ENCODE measurements at regions not wholly inside any gene's neighbourhood (a gene's known extent, or its start where the extent isn't known, plus 50 kb on each side); places are given as distances from the start of the nearest gene placed in this dataset.

GRCh38 chr15:45970542-45970941, 335.7 kb downstream of the SQOR start:
- Mint-ChIP-seq H3K36me3 (ENCODE audit: insufficient read depth in 1 of 3, low read depth in 3 of 3) (peaks cover 0 to 2% (median 0%) of the 10 kb centered on the region in 3 experiments; a peak in 2 of 7 replicates), H3K27ac (no peak overlapping the region), H3K4me3 (no peak overlapping the region), H3K27me3 (ENCODE audit: low read depth) (no peaks in the 10 kb centered on the region), H3K9me3 (peaks cover 12 to 23% of the 10 kb centered on the region in 2 experiments), H3K4me1 (no peaks in the 10 kb centered on the region)
- H3K4ac ChIP-seq (ENCODE audit: low read depth, low read length) = no peak overlapping the region
- no peak overlapping the region for H3K23ac ChIP-seq (ENCODE audit: insufficient read length, low read depth, low read length)
- H2BK5ac ChIP-seq (ENCODE audit: insufficient read length, low read length) = no peak overlapping the region
- H2BK20ac ChIP-seq (ENCODE audit: low read depth, low read length, poor library complexity, severe bottlenecking) = no peak overlapping the region
- H3K4me2 ChIP-seq (ENCODE audit: insufficient read depth, insufficient read length, low read length) = no peak overlapping the region
- H3K18ac ChIP-seq (ENCODE audit: insufficient read length, low read depth, low read length) = no peak overlapping the region
- H2AFZ ChIP-seq (ENCODE audit: low read length) = no peak overlapping the region
- WGBS (ENCODE audit: extremely low coverage, insufficient read length, low lambda C conversion rate) = no CpG with 5 or more reads among the region's 1 CpG
- no peak overlapping the region for H4K5ac ChIP-seq (ENCODE audit: insufficient read length, low read depth, low read length)
- no peak overlapping the region for H2AK5ac ChIP-seq (ENCODE audit: insufficient read length, low read length)
- no peak overlapping the region for H2BK120ac ChIP-seq (ENCODE audit: low read depth, low read length, poor library complexity, severe bottlenecking)
- no peak overlapping the region for H2BK12ac ChIP-seq (ENCODE audit: insufficient read length, low read depth, low read length)
- H3K79me1 ChIP-seq (ENCODE audit: insufficient read depth, low read depth, low read length, poor library complexity, severe bottlenecking) = no peaks in the 10 kb centered on the region
- H3K9me3 ChIP-seq (ENCODE audit: control insufficient read depth, low read depth, low read length) = no peaks in the 10 kb centered on the region
- H3K27me3 ChIP-seq (ENCODE audit: insufficient read depth, low read length) = no peaks in the 10 kb centered on the region
- no peaks in the 10 kb centered on the region for H3K79me2 ChIP-seq (ENCODE audit: insufficient read depth, low read length)
- H3K27ac ChIP-seq (ENCODE audit: insufficient read length, low read depth, low read length) = no peak overlapping the region
- no peak overlapping the region for H4K91ac ChIP-seq (ENCODE audit: insufficient read length, low read depth, low read length)
- no peak overlapping the region for H2BK15ac ChIP-seq (ENCODE audit: low read depth, low read length)
- H3K9ac ChIP-seq (ENCODE audit: extremely low read depth, insufficient read length, low read length) = no peak overlapping the region
- H3K4me1 ChIP-seq (ENCODE audit: insufficient read depth, low read length) = no peaks in the 10 kb centered on the region
- DNase-seq = no peak
- H3K56ac ChIP-seq (ENCODE audit: insufficient read length, low read depth, low read length) = no peak overlapping the region
- H3K23me2 ChIP-seq (ENCODE audit: insufficient read length, low read depth, low read length, poor library complexity, severe bottlenecking) = no peaks in the 10 kb centered on the region
- H3K14ac ChIP-seq (ENCODE audit: insufficient read depth, low read length) = no peak overlapping the region
- no peak overlapping the region for H4K8ac ChIP-seq (replicated peaks; ENCODE audit: insufficient read length, low read depth, low read length)
- TF ChIP-seq CTCF (conservative IDR thresholded peaks at IDR 0.05) = no peak
- H4K20me1 ChIP-seq (ENCODE audit: control insufficient read depth, insufficient read depth, insufficient read length) = no peaks in the 10 kb centered on the region
- H3T11ph ChIP-seq (ENCODE audit: low read length) = no peak overlapping the region

All from H9 (cell line).